OCI-LY3 (cell line): ENCODE measurements at regions not wholly inside any gene's neighbourhood (a gene's known extent, or its start where the extent isn't known, plus 50 kb on each side); places are given as distances from the start of the nearest gene placed in this dataset.

ENCODE experiments used
- EZH2phosphoT487 ChIP-seq: fragments of 200-600 bp; shearing (Covaris generic); IDR thresholded peaks from 2 replicates; pipeline ENCODE4 v1.6.1; 2018; ENCODE audit warnings: antibody characterized with exemption, mixed run types, low read depth
- TF ChIP-seq, protein P1 (sequence below): fragments of 200-600, 300-600 bp; sonication (generic); IDR thresholded peaks from 2 replicates; pipeline ENCODE4 v1.5.1; 2014; ENCODE audit warnings: antibody characterized with exemption, low read length, low read depth

DNA sequence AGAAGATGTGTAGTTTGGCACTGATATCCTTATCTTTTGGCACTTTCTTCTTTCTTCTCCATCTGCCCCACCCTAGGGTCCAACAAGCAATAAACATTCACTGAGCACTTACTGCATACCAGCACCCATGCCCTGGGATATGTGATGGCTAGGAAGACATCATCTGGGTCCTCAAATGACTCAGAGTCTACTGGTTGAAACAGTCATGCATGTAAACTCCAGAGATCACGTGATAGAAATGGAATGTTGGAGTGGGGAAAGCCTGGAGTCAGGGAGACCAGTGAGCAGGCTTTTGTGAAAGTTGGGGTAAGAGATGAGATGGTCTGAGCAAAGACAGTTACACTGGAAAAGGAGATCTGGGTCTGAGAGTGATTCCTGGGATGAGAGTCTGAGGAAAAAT is 724.9 kb upstream of the TENM4 start:
- TF ChIP-seq, protein P1, sequence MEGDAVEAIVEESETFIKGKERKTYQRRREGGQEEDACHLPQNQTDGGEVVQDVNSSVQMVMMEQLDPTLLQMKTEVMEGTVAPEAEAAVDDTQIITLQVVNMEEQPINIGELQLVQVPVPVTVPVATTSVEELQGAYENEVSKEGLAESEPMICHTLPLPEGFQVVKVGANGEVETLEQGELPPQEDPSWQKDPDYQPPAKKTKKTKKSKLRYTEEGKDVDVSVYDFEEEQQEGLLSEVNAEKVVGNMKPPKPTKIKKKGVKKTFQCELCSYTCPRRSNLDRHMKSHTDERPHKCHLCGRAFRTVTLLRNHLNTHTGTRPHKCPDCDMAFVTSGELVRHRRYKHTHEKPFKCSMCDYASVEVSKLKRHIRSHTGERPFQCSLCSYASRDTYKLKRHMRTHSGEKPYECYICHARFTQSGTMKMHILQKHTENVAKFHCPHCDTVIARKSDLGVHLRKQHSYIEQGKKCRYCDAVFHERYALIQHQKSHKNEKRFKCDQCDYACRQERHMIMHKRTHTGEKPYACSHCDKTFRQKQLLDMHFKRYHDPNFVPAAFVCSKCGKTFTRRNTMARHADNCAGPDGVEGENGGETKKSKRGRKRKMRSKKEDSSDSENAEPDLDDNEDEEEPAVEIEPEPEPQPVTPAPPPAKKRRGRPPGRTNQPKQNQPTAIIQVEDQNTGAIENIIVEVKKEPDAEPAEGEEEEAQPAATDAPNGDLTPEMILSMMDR, result no peak
- TF ChIP-seq EZH2phosphoT487, result no peak
